ENCODE measurements at regions not wholly inside any gene's neighbourhood (a gene's known extent, or its start where the extent isn't known, plus 50 kb on each side); places are given as distances from the start of the nearest gene placed in this dataset.

DNA sequence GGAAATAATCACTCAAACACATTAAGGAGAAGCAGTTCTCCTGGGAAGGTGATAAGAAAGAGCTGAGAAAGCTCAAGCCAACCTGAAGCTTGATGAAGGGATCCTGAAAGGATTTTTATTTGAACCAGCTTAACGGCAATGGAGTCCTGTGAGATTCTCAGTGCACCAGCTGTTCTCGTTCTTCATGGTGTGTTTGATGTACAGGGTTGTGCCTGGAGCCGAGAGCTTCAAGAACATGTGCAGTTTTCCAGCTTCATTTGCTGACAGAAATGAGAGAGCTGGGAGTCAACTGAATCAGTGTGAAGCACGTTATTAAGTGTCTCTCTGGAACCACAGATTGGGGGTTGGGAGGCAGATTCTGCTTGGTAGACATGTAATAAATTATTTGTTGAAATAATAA, 115.7 kb downstream of the ANKRD50 start:
- DNase-seq (ENCODE audit: low read depth, low spot score) = no peak

DNA sequence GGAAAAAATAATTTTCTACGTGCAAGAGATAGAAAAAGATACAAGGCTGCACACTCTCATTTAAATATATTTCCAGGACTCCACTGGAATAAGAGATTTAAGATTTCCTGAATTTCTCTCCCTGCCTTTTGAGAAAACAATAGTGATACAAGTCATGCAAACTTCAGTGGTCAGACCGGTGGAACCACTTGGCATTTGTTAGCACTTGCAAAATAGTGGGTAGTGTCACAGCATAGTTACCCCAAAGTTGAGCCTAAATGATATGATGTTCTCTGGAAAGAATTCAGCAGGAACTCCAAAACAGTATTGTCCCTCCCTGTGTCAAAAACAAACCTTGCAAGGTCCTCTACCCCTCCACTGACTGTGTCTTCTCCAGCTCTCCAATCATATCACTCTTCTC, 102.3 kb downstream of the ANKRD50 start:
- no peak for DNase-seq (ENCODE audit: low read depth, low spot score)

Measured in smooth muscle cell of the brain vasculature (primary cell).